Coronary artery (tissue), 2 donors: ENCODE measurements at regions not wholly inside any gene's neighbourhood (a gene's known extent, or its start where the extent isn't known, plus 50 kb on each side); places are given as distances from the start of the nearest gene placed in this dataset.

ENCODE experiments used
- DNase-seq: peaks from one replicate; pipeline ENCODE4 v3.0.0-alpha.2; 2017; ENCODE audit warnings: low spot score
- H3K27ac ChIP-seq, 2 donors: fragments of 200-600 bp; sonication (generic); one replicate each; pipeline ENCODE4 v1.5.1; 2016 to 2019
- H3K4me3 ChIP-seq: fragments of 200-600 bp; sonication (generic); 2 replicates; pipeline ENCODE4 v1.5.1; 2016; ENCODE audit warnings: mild to moderate bottlenecking, moderate library complexity
- CTCF ChIP-seq: fragments of 200-600 bp; sonication (generic); IDR thresholded peaks from one replicate; pipeline ENCODE4 v1.5.1; 2019; ENCODE audit warnings: antibody characterized with exemption

GRCh38 chr12:19885093-19885812, 446.0 kb downstream of the AEBP2 start:
- no peak for TF ChIP-seq CTCF
- DNase-seq, result no peak
- Histone ChIP-seq H3K4me3 (no peak overlapping the region), H3K27ac (peak overlapping the region; percentile 66 to 82)

GRCh38 chr12:19886065-19886464, 446.8 kb downstream of the AEBP2 start:
- no peak for TF ChIP-seq CTCF
- DNase-seq, result no peak
- Histone ChIP-seq H3K4me3 (no peak overlapping the region), H3K27ac (peak overlapping the region; percentile 66 to 82)

- Histone ChIP-seq H3K27ac (peak overlapping the region; percentile 66 to 82), H3K4me3 (no peak overlapping the region)
- no peak for DNase-seq
- TF ChIP-seq CTCF, result no peak
Observed at GRCh38 chr12:19886639-19887064, 447.4 kb downstream of the AEBP2 start.

- no peak overlapping the region for H3K4me3 ChIP-seq
Observed at GRCh38 chr12:19890024-19890423, 450.7 kb downstream of the AEBP2 start.

GRCh38 chr12:19891936-19892591, 452.8 kb downstream of the AEBP2 start:
- no peak for DNase-seq
- no peak overlapping the region for H3K4me3 ChIP-seq

More at GRCh38 chr12:19890024-19890423, 450.7 kb downstream of the AEBP2 start:
- DNase-seq, result no peak
- no peak for TF ChIP-seq CTCF
- no peak overlapping the region for H3K27ac ChIP-seq

GRCh38 chr12:19893514-19893913, 454.2 kb downstream of the AEBP2 start:
- DNase-seq, result no peak
- no peak for TF ChIP-seq CTCF
- Histone ChIP-seq H3K4me3 (no peak overlapping the region), H3K27ac (peak overlapping the region; percentile 5 to 74)

More at GRCh38 chr12:19891936-19892591, 452.8 kb downstream of the AEBP2 start:
- no peak for TF ChIP-seq CTCF
- H3K27ac ChIP-seq, result peak overlapping the region in 1 of 2 donors; percentile 38

- TF ChIP-seq CTCF, result no peak
- DNase-seq, result no peak
- Histone ChIP-seq H3K4me3 (no peak overlapping the region), H3K27ac (peak overlapping the region; percentile 5 to 74)
Observed at GRCh38 chr12:19894050-19894449, 454.8 kb downstream of the AEBP2 start.
